GM12864 (cell line): ENCODE measurements at regions not wholly inside any gene's neighbourhood (a gene's known extent, or its start where the extent isn't known, plus 50 kb on each side); places are given as distances from the start of the nearest gene placed in this dataset.

ENCODE experiments used
- DNase-seq: peaks from one replicate; pipeline ENCODE4 v3.0.0-alpha.2; 2011; ENCODE audit warnings: low read depth
- H3K4me3 ChIP-seq: 2 replicates; pipeline ENCODE4 v1.5.1; 2011; ENCODE audit warnings: mild to moderate bottlenecking, low read depth, low read length, control low read depth
- CTCF ChIP-seq: IDR thresholded peaks from 2 replicates; pipeline ENCODE4 v1.5.1; 2011; ENCODE audit warnings: low read depth, mild to moderate bottlenecking, moderate library complexity, low read length, control low read depth, inconsistent platforms; ENCODE audit errors: missing control alignments

- peak; percentile 92 for DNase-seq
- no peak for TF ChIP-seq CTCF
- peak overlapping the region; percentile 71 for H3K4me3 ChIP-seq
These were observed 87.8 kb downstream of the PRKAB2 start for GRCh38 chr1:147084273-147085096.

GRCh38 chr1:147083919-147084272 is 88.4 kb downstream of the PRKAB2 start:
- H3K4me3 ChIP-seq, result peak overlapping the region; percentile 71
- no peak for DNase-seq
- no peak for TF ChIP-seq CTCF

DNA sequence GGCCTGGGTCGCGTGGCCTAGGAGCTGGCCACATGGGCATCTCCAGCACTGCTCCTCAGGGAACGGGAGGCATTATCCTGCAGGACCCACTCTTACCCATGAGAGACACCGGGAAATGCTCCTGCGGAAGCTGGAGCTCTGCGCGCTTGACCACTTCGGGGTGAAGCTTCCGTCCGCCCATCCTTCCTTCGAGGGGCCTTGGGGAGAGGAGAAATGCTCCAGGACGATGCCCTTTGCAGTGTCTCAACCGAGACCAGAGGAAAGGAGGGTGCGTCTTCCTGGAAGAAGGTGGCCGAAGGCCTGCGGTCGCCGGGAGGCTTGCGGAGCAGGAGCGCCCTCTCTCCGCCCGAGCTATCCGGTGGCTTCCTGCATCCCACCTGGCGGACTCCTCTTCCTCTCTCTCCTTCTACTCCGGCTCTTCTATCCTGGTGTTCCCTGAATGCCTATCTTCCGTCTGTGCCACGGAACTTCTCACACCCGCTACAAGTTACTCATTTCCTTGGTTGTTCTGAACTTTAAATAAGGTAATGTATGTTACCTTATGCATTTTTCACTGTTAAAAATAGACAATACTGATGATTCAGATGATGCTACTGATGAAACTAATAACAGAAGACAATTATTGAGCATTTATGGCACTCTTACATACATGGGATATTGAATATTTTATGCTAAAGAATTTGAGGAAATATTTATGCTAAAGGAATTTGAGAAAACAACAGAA is 91.4 kb downstream of the PRKAB2 start:
- H3K4me3 ChIP-seq, result no peak overlapping the region
- no peak for TF ChIP-seq CTCF
- DNase-seq, result no peak

DNA sequence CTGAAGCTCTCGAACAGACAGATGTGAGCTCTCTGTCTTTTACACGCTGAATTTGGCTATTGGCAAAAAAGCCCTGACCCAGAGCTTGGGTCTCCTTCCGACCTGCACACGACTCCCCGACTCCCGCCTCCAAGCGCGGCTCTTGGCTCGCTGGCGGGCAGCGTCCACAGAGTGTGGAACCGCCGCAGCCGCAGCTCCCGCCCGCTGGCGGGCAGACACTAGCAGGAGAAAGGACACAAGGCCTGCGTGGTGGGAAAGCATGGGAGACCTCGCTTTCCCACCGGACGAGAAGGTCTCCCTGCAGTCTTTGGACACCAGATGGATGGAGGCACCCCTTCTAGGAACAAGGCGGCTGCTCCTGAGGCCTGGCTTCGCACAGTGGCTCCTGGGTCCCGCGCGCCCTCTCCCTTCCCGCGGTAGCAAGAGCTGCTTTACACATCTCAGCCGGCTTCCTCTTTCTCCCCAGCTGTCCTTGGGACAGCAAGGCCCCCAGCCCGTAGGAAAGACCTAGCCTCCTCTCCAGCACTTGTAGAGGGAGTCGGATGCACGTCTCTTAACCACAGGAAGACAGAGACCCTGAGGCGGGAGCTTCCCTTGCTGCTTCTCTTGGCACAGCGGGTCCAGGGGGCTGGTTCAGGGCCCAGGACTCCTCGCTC is 92.1 kb downstream of the PRKAB2 start:
- H3K4me3 ChIP-seq, result no peak overlapping the region
- no peak for DNase-seq
- no peak for TF ChIP-seq CTCF

- no peak for DNase-seq
- no peak overlapping the region for H3K4me3 ChIP-seq
- TF ChIP-seq CTCF, result no peak
These were observed 92.8 kb downstream of the PRKAB2 start for GRCh38 chr1:147079400-147080005.

- no peak for DNase-seq
- no peak overlapping the region for H3K4me3 ChIP-seq
- no peak for TF ChIP-seq CTCF
These were observed 93.5 kb downstream of the PRKAB2 start for GRCh38 chr1:147078606-147079399.
